GM19438 (cell line): ENCODE measurements at regions not wholly inside any gene's neighbourhood (a gene's known extent, or its start where the extent isn't known, plus 50 kb on each side); places are given as distances from the start of the nearest gene placed in this dataset.
"Not testable (repeated sequence)": the region's sequence is repeated elsewhere in the genome, so short reads cannot be mapped to it uniquely, and the experiment has no call there.

Experiments
- ATAC-seq: cut with Tn5 transposase; IDR thresholded peaks from one replicate; pipeline ENCODE4 v1.9.1; 2021; ENCODE audit warnings: low read depth; ENCODE audit not compliant: unreplicated experiment

GRCh38 chr5:89342106-89342876 lies 459.3 kb upstream of the MEF2C start:
- ATAC-seq, result peak; percentile 35

GRCh38 chr5:89338935-89339334 lies 456.0 kb upstream of the MEF2C start:
- ATAC-seq, result no peak

DNA sequence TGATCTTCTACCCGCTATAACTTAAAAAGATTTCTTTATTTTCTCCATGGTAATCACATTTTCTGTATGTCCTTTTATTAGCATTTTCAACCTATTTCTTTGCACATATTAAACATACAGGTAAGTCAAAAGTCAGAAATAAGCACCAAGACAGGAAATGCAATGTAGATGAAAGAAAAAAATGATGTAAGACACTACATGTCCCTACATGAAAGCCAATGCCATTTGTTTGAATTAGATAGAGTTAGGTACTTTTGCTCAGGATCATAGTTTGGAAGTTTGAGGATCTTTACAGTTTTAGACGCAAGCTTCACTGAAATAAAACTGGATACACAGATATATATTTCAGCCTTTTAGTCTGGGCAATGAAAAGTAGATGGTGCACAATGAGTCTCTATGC lies 453.1 kb upstream of the MEF2C start:
- ATAC-seq, result no peak

- no peak for ATAC-seq
These were observed 447.2 kb upstream of the MEF2C start for GRCh38 chr5:89330140-89330539.

GRCh38 chr5:89327608-89328007 lies 444.6 kb upstream of the MEF2C start:
- no peak for ATAC-seq

DNA sequence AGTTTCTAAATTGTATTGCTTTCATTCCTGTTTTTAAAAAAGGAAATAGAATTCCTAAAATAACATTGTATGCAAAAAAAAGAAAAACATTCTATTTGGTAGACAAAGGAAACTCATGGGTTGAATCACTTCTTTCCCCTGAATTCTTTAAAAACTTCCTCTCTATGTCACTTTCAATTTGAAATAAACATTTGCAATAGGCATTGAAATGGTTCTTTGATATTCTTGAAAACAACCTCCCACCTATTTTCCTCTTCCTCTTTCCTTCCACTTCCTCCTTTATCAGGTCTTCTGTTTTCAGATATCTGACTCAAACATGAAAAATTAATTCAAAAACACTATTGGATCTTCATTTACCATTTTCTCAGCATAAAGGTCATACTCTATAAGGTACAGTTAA lies 442.0 kb upstream of the MEF2C start:
- no peak for ATAC-seq

GRCh38 chr5:89320421-89321277 lies 437.7 kb upstream of the MEF2C start:
- no peak for ATAC-seq

DNA sequence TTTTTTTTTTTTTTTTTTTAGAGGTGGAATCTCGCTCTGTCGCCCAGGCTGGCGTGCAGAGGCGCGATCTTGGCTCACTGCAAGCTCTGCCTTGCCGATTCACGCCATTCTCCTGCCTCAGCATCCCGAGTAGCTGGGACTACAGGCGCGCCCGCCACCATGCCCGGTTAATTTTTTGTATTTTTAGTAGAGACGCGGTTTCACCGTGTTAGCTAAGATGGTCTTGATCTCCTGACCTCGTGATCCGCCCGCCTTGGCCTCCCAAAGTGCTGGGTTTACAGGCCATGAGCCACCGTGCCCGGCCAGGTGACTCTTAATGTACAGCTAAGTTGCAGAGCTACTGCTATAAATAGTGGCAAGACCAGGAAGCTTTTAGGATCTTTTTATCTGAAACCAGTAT lies 434.9 kb upstream of the MEF2C start:
- not testable (repeated sequence) for ATAC-seq

GRCh38 chr5:89315286-89316100 lies 432.5 kb upstream of the MEF2C start:
- ATAC-seq, result no peak

- peak; percentile 96 for ATAC-seq
These were observed 431.0 kb upstream of the MEF2C start for GRCh38 chr5:89313804-89314588.

DNA sequence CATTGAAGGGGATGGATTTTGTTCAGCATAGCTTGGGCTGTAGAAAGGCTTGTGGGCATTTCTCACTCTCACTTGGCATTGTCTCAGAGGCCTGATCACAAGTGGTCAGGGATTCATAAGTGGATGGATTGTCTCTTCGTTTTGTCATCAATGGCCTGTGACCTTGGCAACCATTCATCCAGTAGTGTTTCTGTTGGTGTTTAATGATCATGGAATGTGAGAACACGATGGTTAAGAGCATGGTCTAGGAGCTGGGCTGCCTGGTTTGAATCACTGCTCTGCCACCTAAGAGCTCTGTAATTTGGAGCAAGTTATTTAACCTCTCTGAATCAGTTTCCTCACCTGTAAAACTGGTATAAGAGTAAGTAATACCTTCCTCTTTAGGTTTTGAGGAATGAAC lies 430.1 kb upstream of the MEF2C start:
- no peak for ATAC-seq

- ATAC-seq, result no peak
These were observed 426.3 kb upstream of the MEF2C start for GRCh38 chr5:89309268-89309667.

DNA sequence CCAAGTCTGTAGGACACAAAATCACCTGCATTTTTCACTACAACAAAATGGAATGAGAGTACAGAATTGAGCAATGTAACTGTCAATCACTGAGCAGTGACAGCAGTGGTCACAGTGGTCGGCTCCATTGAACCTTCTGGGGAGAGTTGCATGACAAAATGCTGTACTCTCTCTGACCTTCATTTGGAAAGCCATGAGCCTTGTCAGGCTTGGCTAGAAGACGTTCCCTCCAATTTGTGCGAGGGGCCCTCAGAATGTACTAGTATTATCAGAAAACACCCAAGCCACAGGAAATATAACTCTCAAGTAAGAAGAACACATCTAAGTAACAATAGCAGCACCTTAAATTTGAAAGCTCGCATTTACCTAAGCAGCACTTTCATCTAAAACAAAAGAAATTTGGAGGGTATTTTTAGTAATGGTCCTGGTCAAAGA lies 425.6 kb upstream of the MEF2C start:
- ATAC-seq, result peak; percentile 92

DNA sequence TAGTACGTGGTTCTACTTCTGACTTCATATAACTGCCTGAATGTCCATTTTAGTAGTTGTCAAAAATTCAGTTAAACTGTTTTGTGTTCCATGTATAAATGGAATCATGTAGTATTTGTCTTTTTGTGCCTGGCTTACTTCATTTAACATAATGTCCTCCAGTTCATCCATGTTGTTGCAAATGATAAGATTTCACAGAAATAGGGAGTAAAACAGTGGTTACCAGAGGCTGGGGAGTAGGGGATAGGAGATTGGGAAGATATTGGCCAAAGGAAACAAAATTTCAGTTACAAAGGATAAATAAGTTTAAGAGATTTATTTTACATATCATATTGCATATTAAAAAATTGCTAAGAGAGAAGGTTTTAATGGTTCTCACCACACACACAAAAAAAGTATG lies 425.0 kb upstream of the MEF2C start:
- no peak for ATAC-seq

DNA sequence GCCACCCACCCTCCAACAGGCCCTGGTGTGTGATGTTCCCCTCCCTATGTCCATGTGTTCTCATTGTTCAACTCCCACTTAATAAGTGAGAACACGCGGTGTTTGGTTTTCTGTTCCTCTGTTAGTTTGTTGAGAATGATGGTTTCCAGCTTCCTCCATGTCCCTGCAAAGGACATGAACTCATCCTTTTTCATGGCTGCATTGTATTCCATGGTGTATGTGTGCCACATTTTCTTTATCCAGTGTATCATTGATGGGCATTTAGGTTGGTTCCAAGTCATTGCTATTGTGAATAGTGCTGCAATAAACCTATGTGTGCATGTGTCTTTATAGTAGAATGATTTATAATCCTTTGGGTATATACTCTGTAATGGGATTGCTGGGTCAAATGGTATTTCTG lies 424.2 kb upstream of the MEF2C start:
- not testable (repeated sequence) for ATAC-seq

DNA sequence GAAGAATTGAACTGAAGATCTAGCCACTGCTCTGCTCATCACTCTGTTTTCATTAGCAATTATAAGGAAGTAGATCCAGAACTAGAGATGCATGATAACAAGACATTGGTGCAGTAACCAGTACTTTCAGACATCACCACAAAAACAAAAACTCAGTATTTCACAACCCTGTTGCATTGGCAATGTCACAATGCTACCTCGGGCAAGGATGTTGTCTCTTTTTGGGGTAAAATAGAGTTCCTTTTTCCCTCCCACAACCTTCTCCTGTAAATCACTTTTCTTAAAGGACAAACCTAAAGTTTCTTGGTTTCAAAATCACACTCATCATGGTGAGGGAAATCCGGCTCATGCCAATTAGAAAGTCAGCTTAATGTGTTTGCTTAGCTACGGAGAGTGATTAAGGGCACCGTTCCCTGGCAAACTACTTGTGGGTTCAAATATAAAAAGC lies 420.1 kb upstream of the MEF2C start:
- ATAC-seq, result peak; percentile 78

- ATAC-seq, result no peak
These were observed 419.3 kb upstream of the MEF2C start for GRCh38 chr5:89302102-89302891.

GRCh38 chr5:89301321-89302025 lies 418.5 kb upstream of the MEF2C start:
- ATAC-seq, result peak; percentile 76
